Liver (tissue), 8 donors: ENCODE measurements at regions not wholly inside any gene's neighbourhood (a gene's known extent, or its start where the extent isn't known, plus 50 kb on each side); places are given as distances from the start of the nearest gene placed in this dataset.

Source experiments
- DNase-seq: peaks from one replicate; pipeline ENCODE4 v3.0.0-alpha.2; 2017; ENCODE audit warnings: low spot score
- H3K27ac ChIP-seq, 2 donors: one replicate each; pipeline ENCODE4 v1.7.0; 2013; ENCODE audit warnings: inconsistent platforms in 2 of 2, low read length in 2 of 2, control low read depth in 1 of 2, low read depth in 1 of 2, mild to moderate bottlenecking in 1 of 2
- H3K27me3 ChIP-seq, 4 donors: one replicate each; pipeline versions ENCODE4 v1.6.1 to v1.7.0; 2013; ENCODE audit warnings: low read length in 3 of 4, inconsistent platforms in 1 of 4, mild to moderate bottlenecking in 1 of 4, moderate library complexity in 1 of 4; ENCODE audit not compliant: control insufficient read depth in 4 of 4, insufficient read depth in 4 of 4
- H3K36me3 ChIP-seq, 4 donors: one replicate each; pipeline versions ENCODE4 v1.6.1 to v1.7.0; 2013; ENCODE audit warnings: low read length in 3 of 4, mild to moderate bottlenecking in 3 of 4, low read depth in 1 of 4, moderate library complexity in 1 of 4; ENCODE audit not compliant: control insufficient read depth in 4 of 4, insufficient read depth in 3 of 4
- H3K4me1 ChIP-seq, 4 donors: one replicate each; pipeline versions ENCODE4 v1.6.1 to v1.7.0; 2013; ENCODE audit warnings: low read length in 3 of 4, mild to moderate bottlenecking in 3 of 4, moderate library complexity in 1 of 4; ENCODE audit not compliant: control insufficient read depth in 4 of 4, insufficient read depth in 4 of 4
- H3K4me3 ChIP-seq, 3 donors: one replicate each; pipeline versions ENCODE4 v1.6.1 to v1.7.0; 2013; ENCODE audit warnings: low read length in 3 of 3, control low read depth in 1 of 3, low read depth in 1 of 3, mild to moderate bottlenecking in 1 of 3
- H3K9ac ChIP-seq, 2 donors: one replicate each; pipeline ENCODE4 v1.7.0; 2013; ENCODE audit warnings: low read length in 2 of 2, mild to moderate bottlenecking in 2 of 2, moderate library complexity in 2 of 2, control low read depth in 1 of 2, low read depth in 1 of 2
- H3K9me3 ChIP-seq, 4 donors: one replicate each; pipeline versions ENCODE4 v1.6.1 to v1.7.0; 2013; ENCODE audit warnings: low read length in 3 of 4; ENCODE audit not compliant: control insufficient read depth in 4 of 4
- CTCF ChIP-seq: fragments of 150-350 bp; IDR thresholded peaks from 2 replicates; pipeline ENCODE4 v1.5.1; 2017; ENCODE audit warnings: improper control_type of control experiment, low read depth, low read length; ENCODE audit not compliant: missing input control
- EGR1 ChIP-seq, 2 donors: IDR thresholded peaks; 2 replicates each; pipeline ENCODE4 v1.6.1; 2016 to 2018; ENCODE audit warnings: antibody characterized with exemption in 2 of 2, low read depth in 2 of 2
- FOXA1 ChIP-seq: IDR thresholded peaks from 2 replicates; pipeline ENCODE4 v1.6.1; 2016; ENCODE audit warnings: antibody characterized with exemption
- FOXA2 ChIP-seq: IDR thresholded peaks from 2 replicates; pipeline ENCODE4 v1.6.1; 2016; ENCODE audit warnings: antibody characterized with exemption
- GABPA ChIP-seq, 2 donors: IDR thresholded peaks in 1 of 2; conservative IDR thresholded peaks in 1 of 2; 2 replicates each; pipeline ENCODE4 v1.6.1; 2016; ENCODE audit warnings: antibody characterized with exemption in 2 of 2, mild to moderate bottlenecking in 1 of 2, moderate library complexity in 1 of 2
- HNF4G ChIP-seq: IDR thresholded peaks from 2 replicates; pipeline ENCODE4 v1.6.1; 2016; ENCODE audit warnings: antibody characterized with exemption
- JUND ChIP-seq, 2 donors: IDR thresholded peaks; 2 replicates each; pipeline ENCODE4 v1.6.1; 2016; ENCODE audit warnings: antibody characterized with exemption in 2 of 2
- MAX ChIP-seq: IDR thresholded peaks from 2 replicates; pipeline ENCODE4 v1.6.1; 2016; ENCODE audit warnings: antibody characterized with exemption
- NR2F2 ChIP-seq: IDR thresholded peaks from 2 replicates; pipeline ENCODE4 v1.6.1; 2016; ENCODE audit warnings: antibody characterized with exemption
- RAD21 ChIP-seq, 2 donors: IDR thresholded peaks; 2 replicates each; pipeline ENCODE4 v1.6.1; 2016; ENCODE audit warnings: antibody characterized with exemption in 2 of 2, mild to moderate bottlenecking in 2 of 2
- RXRA ChIP-seq, 2 donors: IDR thresholded peaks; 2 replicates each; pipeline ENCODE4 v1.6.1; 2017 to 2018; ENCODE audit warnings: antibody characterized with exemption in 2 of 2, mild to moderate bottlenecking in 1 of 2
- SP1 ChIP-seq: IDR thresholded peaks from 2 replicates; pipeline ENCODE4 v1.6.1; 2018; ENCODE audit warnings: antibody characterized with exemption, mild to moderate bottlenecking
- TAF1 ChIP-seq: conservative IDR thresholded peaks from 2 replicates; pipeline ENCODE4 v1.6.1; 2016; ENCODE audit warnings: antibody characterized with exemption, mild to moderate bottlenecking
- YY1 ChIP-seq: IDR thresholded peaks from 2 replicates; pipeline ENCODE4 v1.6.1; 2016; ENCODE audit warnings: antibody characterized with exemption, mild to moderate bottlenecking
- ZBTB33 ChIP-seq: IDR thresholded peaks from 2 replicates; pipeline ENCODE4 v1.6.1; 2016; ENCODE audit warnings: antibody characterized with exemption
- WGBS: extraction: QIAGEN DNeasy Blood & Tissue Kit; methylation state at CpG from one replicate; pipeline ENCODE4 v1.1.7; 2013; 5-methylcytosine and 5-hydroxymethylcytosine counted together
- TF ChIP-seq, protein P1 (sequence below): IDR thresholded peaks from 2 replicates; pipeline ENCODE4 v1.6.1; 2016; ENCODE audit warnings: antibody characterized with exemption
- donor health status: healthy.
- donor health status: healthy.
- donor health status: healthy.
- donor health status: healthy.
- donor health status: healthy.

GRCh38 chr9:30348904-30349303 lies 2035.5 kb upstream of the ACO1 start:
- no peak for DNase-seq
- H3K4me1 ChIP-seq = no peaks in the 10 kb centered on the region
- no peaks in the 10 kb centered on the region for H3K36me3 ChIP-seq
- no peaks in the 10 kb centered on the region for H3K27me3 ChIP-seq
- H3K9me3 ChIP-seq = peaks cover 0 to 2% (median 0%) of the 10 kb centered on the region in 4 donors
- no peak overlapping the region for H3K27ac ChIP-seq
- H3K4me3 ChIP-seq = no peak overlapping the region
- H3K9ac ChIP-seq = no peak overlapping the region
- TF ChIP-seq RAD21 (IDR thresholded peaks at IDR 0.05) (no peak), CTCF (no peak), MAX (no peak)
- 85% methylated on average over 15 of the region's 15 CpGs for WGBS

- Histone ChIP-seq H3K36me3 (no peaks in the 10 kb centered on the region), H3K4me1 (no peaks in the 10 kb centered on the region), H3K4me3 (no peak overlapping the region), H3K27me3 (no peaks in the 10 kb centered on the region), H3K27ac (no peak overlapping the region), H3K9me3 (peaks cover 0 to 2% (median 0%) of the 10 kb centered on the region in 4 donors), H3K9ac (no peak overlapping the region)
- no peak for DNase-seq
- WGBS = 80% methylated on average over 19 of the region's 19 CpGs
- TF ChIP-seq RXRA (IDR thresholded peaks at IDR 0.05) (no peak), FOXA1 (no peak), SP1 (no peak), TAF1 (no peak), JUND (IDR thresholded peaks at IDR 0.05) (no peak), GABPA (IDR thresholded peaks at IDR 0.05 in 1 of 2, conservative IDR thresholded peaks at IDR 0.05 in 1 of 2) (no peak), EGR1 (IDR thresholded peaks at IDR 0.05; ENCODE audit: low read depth in 2 of 2) (no peak), HNF4G (no peak), FOXA2 (no peak), MAX (no peak), RAD21 (IDR thresholded peaks at IDR 0.05) (no peak), CTCF (no peak), YY1 (no peak), ZBTB33 (no peak), NR2F2 (no peak)
- TF ChIP-seq, protein P1, sequence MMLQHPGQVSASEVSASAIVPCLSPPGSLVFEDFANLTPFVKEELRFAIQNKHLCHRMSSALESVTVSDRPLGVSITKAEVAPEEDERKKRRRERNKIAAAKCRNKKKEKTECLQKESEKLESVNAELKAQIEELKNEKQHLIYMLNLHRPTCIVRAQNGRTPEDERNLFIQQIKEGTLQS = no peak
Observed at GRCh38 chr9:30349526-30350513, 2034.6 kb upstream of the ACO1 start.
